GM19193 (cell line): ENCODE measurements at regions not wholly inside any gene's neighbourhood (a gene's known extent, or its start where the extent isn't known, plus 50 kb on each side); places are given as distances from the start of the nearest gene placed in this dataset.

Experiments
- POLR2A ChIP-seq: IDR thresholded peaks from 4 replicates; pipeline ENCODE4 v1.6.1; 2011; ENCODE audit not compliant: insufficient read depth, insufficient read length; ENCODE audit errors: extremely low read depth

DNA sequence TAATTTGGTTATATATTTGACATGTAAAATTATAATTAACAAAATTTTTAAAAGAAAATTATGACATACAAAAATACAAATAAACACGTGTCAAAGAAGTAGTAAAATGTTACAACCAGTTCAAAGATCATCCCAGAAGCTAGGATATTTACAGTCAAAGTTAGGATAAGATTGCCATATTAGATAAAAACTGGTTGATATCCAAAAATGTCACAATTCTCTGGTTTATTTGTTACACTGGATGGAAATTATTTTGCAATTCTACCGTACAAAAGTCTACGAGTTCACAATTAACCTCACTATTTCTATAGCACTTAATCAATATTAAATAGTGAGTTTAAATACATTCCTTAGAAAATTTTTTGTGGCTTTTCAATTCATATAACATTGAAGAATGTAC is 673.8 kb downstream of the GBE1 start:
- TF ChIP-seq POLR2A: no peak

DNA sequence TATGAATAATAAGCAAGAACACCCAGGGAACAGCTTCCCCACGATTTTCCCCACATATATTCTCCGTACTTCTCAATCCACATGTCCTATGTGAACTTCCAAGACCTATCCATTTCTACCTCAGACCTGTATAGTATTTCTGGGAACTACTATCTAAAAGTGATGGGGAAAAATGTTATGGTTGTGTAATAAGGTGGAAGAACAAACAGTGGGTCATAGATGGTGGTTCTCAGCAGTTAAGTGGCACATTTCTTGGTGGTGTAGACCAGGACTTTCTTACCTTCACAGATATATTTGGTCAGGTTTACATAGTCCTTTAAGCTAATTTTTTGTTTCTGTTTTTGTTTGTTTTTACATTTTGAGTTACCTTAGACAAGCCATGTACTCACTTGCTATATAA is 675.1 kb downstream of the GBE1 start:
- TF ChIP-seq POLR2A: no peak

DNA sequence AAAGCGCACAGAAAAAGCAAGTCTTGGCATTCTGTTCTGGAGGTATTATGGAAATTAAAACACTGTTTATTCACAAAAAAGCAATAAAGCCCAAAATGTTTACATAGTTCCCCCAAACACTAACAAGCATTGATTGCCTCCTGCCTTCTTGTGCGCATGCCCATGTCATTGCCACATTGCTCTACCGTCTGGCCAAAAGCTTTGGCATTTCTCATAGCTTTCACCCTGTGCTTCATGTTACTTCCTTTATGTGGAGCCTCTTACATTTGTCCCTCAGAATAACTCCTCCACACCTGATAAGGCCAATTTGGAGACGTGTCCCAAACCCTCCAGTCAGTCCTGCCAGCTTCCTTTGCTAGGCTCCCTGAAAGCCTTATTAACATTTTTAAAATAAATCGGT is 680.8 kb downstream of the GBE1 start:
- TF ChIP-seq POLR2A: no peak

DNA sequence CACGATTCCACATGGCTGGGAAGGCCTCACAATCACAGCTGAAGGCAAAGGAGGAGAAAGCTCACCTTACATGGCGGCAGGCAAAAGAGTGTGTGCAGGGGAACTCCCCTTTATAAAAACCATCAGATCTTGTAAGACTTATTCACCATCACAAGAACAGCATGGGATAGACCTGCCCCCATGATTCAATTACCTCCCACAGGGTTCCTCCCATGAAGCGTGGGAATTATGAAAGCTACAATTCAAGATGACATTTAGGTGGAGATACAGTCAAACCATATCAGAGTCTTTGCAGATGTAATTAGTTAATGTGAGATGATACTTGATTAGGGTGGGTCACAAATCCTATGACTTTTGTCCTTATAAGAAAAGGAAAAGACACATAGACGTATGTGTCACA is 688.9 kb downstream of the GBE1 start:
- no peak for TF ChIP-seq POLR2A

DNA sequence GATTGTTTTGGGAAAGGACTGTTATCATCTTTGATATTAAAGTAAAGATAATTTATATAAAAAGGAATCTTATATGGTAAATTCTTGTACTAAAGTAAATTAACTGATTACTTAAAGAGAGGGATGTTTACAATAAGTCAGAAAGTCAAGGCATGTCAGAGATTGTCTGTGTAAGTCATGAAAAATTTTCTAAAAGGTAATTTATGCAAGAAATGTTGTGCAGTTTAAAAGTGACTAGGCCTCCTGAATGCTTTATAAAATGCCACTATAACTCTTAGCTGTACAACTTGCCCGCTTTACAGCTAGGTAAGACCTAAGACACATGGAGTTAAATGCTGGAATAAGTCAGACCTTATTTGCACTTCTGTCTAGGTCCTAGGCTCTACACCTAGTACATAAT is 692.9 kb downstream of the GBE1 start:
- no peak for TF ChIP-seq POLR2A

DNA sequence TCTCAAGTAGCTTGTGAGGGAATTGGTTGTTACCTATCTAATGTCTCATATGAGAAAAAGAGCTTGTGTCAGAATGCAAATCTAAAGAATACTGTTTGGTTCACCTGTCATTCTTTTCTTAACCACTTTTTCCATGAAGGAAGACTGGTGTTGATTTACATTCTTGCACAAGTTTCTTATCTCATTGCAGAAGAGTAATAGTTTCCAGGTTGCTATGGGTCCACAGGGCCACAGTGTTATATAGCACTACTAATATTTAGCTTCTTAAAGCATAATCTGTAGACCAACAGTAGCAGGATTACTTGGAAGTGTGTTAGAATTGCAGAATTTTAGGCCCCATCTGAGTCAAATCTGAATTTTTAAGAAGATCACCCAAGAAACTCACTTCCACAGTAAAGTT is 697.5 kb downstream of the GBE1 start:
- no peak for TF ChIP-seq POLR2A

DNA sequence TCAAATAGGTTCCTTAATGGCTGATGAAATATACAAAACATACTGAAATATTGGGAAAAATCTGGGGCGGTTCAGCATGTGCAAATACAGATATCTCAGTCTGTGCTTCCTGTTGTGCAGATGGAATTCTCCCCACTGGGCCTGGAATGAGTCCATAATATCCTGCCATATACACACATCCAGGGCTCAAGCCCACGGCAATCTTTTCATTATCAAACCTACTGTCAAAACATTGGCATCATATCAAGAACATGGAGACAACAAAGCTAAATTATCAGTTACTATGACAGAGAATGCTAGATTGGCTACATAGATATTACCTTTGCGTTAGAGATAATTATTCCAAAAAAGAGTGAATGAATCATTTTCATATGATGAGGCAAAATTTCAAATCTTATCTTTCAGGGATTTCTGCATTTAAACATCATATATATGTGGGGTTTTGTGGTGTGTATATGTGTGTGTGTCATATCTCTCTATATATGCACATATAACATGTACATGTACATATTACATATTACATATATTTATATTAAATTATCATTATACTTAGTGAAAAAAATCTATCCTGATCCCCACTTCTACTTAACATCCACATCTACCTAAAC is 713.3 kb downstream of the GBE1 start:
- no peak for TF ChIP-seq POLR2A

DNA sequence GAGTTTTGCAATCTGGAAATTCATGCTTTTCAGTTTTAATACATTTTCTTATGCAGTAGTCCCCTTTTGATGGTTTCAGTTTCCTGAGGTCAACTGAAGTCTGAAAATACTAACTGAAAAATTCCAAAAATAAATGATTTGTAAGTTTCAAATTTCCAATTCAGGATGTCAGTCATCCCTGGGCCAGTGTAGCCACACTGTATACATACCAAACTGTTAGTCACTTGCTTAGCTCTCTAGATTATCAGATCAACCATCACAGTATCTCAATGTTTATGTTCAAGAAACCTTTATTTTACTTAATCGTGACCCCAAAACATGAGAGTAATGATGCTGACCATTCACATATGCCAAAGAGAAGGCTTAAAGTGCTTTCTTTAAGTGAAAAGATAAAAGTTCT is 715.5 kb downstream of the GBE1 start:
- no peak for TF ChIP-seq POLR2A

DNA sequence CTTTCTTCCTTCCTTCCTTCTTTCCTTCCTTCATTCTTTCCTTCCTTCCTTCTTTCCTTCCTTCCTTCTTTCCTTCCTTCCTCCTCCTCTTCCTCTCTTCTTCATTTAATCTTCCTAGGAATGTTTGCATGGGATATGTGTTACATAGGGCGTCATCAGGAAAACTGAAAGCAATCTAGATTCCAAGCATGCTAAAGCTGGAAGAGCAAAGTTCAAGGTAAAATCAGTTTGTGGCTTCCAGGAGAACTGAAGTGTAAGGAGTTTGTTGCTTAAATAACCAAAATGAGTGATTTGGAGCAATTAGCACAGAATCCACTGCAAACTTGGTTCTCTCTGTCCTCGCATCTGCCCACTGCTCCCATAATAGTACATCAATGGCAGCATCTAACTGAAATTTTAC is 716.2 kb downstream of the GBE1 start:
- no peak for TF ChIP-seq POLR2A

DNA sequence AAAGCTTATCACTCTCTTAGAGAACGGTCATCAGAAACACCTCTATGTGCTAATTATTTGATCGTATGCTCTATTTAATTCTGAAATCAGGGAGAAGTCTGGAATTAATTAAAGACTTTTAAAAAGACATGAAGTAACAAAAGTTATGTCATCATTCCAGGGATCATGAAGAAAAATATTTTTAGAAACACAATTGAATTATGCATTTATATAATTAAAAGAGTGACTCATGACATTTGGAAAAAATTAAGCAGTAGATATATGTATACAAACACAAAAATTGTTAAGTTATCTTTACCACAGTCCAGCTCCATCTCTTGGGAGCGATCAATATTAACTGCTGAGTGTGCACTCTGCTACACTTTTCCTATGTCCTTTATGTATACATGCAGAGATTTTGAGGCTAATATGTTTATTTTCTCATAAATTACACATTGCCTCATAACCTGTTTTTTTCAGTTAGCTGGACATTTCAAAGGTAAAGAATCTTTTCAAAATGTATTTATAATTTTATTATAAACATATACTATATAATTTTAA is 717.7 kb downstream of the GBE1 start:
- TF ChIP-seq POLR2A: no peak

DNA sequence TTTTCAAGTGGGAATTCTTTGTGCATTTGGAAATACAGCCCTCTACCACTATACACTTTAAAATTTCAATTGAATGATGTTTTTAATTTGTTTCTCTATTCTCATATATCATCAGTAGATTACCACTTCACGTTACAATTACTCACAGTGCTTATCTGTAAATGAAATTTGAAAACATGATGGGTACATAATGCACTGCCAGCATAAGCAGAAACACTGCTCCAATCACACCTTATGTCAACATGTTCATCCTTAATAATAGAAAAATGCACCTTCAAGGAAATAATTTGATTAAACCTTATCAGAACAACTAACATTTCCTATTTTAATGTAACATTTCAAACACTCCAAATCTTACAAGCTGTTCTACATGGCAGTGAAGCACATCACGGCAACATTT is 718.4 kb downstream of the GBE1 start:
- TF ChIP-seq POLR2A: no peak

DNA sequence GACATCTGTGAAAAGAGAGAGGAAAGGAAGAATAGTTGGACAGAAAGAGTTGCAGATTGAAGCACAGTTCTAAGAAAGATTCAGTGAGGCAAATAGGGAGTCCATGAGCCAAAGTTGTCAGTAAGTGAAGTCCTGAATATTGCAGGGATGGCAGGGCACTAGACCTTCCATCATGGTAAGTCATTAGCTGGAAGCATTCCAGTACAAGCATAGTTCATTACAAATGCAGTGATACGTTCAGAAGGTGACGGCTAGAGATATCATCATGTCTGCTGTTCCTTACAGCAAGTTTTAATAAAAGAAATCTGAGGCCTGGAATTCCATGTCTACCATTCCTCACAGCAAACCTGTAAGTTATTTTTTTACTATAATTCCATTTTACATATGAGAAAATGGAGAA is 720.1 kb downstream of the GBE1 start:
- no peak for TF ChIP-seq POLR2A

DNA sequence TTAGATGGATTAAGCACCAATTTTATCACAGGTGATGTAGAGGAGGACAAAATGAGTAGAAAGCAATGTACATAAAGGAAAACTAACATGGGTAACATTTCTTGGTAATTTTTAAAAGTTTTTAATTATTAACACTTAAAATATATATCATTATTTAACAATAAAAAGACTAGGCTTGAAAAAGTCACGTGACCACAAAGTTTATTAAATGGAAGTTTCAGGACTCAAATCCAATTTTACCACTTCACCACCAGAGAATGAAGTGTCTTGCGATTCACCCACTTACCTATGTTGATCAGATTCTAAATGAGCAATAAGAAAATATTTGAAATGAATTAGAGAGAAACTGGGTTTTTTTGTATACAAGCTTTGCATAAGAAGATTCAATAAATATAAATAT is 721.3 kb downstream of the GBE1 start:
- TF ChIP-seq POLR2A: no peak

DNA sequence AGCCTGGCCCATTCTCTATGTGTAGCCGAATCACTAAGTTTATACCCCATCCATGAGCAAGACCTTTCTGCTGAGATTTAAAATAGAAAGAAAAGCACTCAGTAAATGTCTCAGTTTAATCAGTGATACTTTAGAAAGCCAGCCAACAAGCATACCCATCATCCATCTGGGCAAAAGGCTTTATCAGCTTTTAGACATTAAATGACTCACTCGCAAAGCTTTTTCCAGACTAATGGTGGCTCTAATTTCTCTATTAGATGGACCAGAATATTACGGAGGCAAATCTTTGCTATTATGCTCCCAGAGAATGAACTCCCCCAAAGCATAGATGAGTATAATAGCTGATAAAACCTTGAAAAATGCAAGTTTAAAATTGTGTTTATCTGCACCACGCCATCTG is 727.8 kb downstream of the GBE1 start:
- TF ChIP-seq POLR2A: no peak

DNA sequence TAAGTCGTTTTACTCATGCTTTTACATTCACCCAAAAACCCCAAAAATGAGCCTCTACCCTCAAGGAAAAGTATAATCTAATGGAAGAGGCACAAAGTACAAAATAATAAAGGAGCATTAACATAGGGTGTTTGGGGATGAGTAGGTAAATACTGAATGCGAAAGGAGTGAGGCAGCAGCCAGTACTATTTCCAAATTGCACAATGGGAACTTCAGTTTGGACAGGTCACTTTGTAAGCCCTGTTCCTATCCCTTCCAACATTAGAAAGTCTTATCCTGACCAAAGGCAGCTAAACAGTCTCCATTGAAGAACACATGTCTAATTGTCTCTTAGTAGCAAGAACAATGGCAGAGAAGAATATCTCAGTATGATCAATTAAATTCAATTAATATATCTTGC is 728.3 kb downstream of the GBE1 start:
- TF ChIP-seq POLR2A: no peak

DNA sequence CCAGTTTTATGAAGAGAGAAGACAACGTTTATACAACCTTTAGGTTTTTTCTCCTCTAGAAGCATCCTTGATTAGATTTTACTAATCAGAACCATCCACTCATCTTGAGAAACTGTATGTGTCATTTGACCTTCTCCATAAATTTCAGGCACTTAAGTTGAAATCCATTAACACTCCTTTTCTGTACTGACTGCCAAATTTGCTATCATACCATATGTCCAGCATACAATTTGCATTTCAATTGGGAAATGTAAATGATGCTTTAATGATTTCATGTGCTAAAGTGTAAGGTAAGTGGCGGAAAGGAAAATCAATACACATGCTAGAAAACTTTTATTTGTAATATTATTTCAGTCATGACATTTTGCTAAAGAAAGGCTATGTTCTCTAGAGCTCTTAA is 731.6 kb downstream of the GBE1 start:
- no peak for TF ChIP-seq POLR2A

DNA sequence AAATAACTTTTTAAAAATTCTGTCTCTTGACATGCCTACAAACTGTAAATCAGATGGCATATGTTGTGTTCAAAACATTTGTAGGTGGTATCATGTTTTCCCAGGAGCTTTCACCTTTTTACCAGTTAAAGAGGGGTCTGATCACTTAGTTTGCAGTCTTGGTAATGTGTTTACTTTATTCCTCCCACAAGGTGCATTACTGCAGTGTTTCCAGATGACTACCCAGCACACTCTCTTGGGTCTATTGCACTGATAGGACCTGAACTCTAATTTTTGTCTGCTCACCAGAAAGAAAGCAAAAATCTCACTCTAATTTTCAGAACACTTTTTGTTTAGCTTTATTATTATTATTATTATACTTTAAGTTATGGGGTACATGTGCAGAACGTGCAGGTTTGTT is 734.1 kb downstream of the GBE1 start:
- TF ChIP-seq POLR2A: no peak
